Adrenal gland (tissue), 9 donors: ENCODE measurements at regions not wholly inside any gene's neighbourhood (a gene's known extent, or its start where the extent isn't known, plus 50 kb on each side); places are given as distances from the start of the nearest gene placed in this dataset.
"Not testable (repeated sequence)": the region's sequence is repeated elsewhere in the genome, so short reads cannot be mapped to it uniquely, and the experiment has no call there.

Experiments used
- DNase-seq, 7 donors: peaks; one replicate each; pipeline ENCODE4 v3.0.0-alpha.2; 2019 to 2020
- H3K27ac ChIP-seq, 5 donors: fragments of 200-600 bp; sonication (generic) in 4 of 5; 1 replicate in 3 of 5; 2 replicates in 2 of 5; pipeline versions ENCODE4 v1.5.1 to v1.8.0; 2016 to 2020; ENCODE audit warnings: mild to moderate bottlenecking in 1 of 5
- H3K27me3 ChIP-seq: fragments of 200-600 bp; 2 replicates; pipeline ENCODE4 v1.8.0; 2021
- H3K36me3 ChIP-seq, 2 donors: fragments of 200-600 bp; replicated peaks in 1 of 2; 1 replicate in 1 of 2; 2 replicates in 1 of 2; pipeline versions ENCODE4 v1.5.1 to v1.8.0; 2018 to 2022
- H3K4me1 ChIP-seq, 2 donors: fragments of 200-600 bp; replicated peaks in 1 of 2; 1 replicate in 1 of 2; 2 replicates in 1 of 2; pipeline versions ENCODE4 v1.5.1 to v1.8.0; 2018 to 2021
- H3K4me3 ChIP-seq, 4 donors: fragments of 200-600 bp; sonication (generic) in 3 of 4; one replicate each; pipeline ENCODE4 v1.5.1; 2016 to 2018
- H3K9me3 ChIP-seq, 3 donors: fragments of 200-600 bp; sonication (generic) in 1 of 3; replicated peaks in 1 of 3; 1 replicate in 2 of 3; 2 replicates in 1 of 3; pipeline versions ENCODE4 v1.5.1 to v1.8.0; 2016 to 2021
- CTCF ChIP-seq, 6 experiments: fragments of 450-650 bp in 4 of 6; fragments of 200-600 bp in 2 of 6; sonication (generic) in 1 of 6; IDR thresholded peaks; 1 replicate in 5 of 6; 2 replicates in 1 of 6; pipeline versions ENCODE4 v1.5.1 to v1.8.0; 2016 to 2021; ENCODE audit warnings: antibody characterized with exemption in 6 of 6, mild to moderate bottlenecking in 2 of 6, moderate library complexity in 1 of 6
- POLR2A ChIP-seq, 2 donors: fragments of 450-650 bp; IDR thresholded peaks; one replicate each; pipeline ENCODE4 v1.6.1; 2017; ENCODE audit warnings: antibody characterized with exemption in 2 of 2, mild to moderate bottlenecking in 2 of 2, moderate library complexity in 1 of 2
- WGBS, 4 donors: extraction: QIAGEN DNeasy Blood & Tissue Kit in 2 of 4; methylation state at CpG; one replicate each; pipeline versions ENCODE4 v1.1.5 to v1.1.7; 2013 to 2017; 5-methylcytosine and 5-hydroxymethylcytosine counted together
- intact Hi-C, 2 donors: fragments of 100-400 bp; cut with DNase I; formaldehyde crosslinking; loops; one replicate each; pipeline versions ENCODE4 v1.14.1 to v1.15.0; 2022 to 2023
- donor health status: healthy with polysubstance abuse.
- donor health status: Bipolar disorder and iron deficiency.
- donor health status: DM: yes; HTN: yes; CAD: no.
- donor health status: DM: no; HTN: no; CAD: no.
- donor health status: DM: no; HTN: no; CAD: no.

- TF ChIP-seq CTCF (IDR thresholded peaks at IDR 0.05) (no peak), POLR2A (IDR thresholded peaks at IDR 0.05) (no peak)
- Histone ChIP-seq H3K9me3 (no peaks in the 10 kb centered on the region), H3K27me3 (no peaks in the 10 kb centered on the region), H3K27ac (no peak overlapping the region), H3K4me3 (no peak overlapping the region), H3K4me1 (no peaks in the 10 kb centered on the region), H3K36me3 (no peaks in the 10 kb centered on the region)
- DNase-seq, result no peak
- intact Hi-C loops, result no loop called here
- 61 to 70% (median 65%) methylated on average over 8 of the region's 8 CpGs for WGBS, 4 donors
Measured at GRCh38 chr15:29978411-29979382, 104.1 kb upstream of the GOLGA8J start.

GRCh38 chr15:29974056-29974455, 108.7 kb upstream of the GOLGA8J start:
- H3K27me3 ChIP-seq, H3K9me3 ChIP-seq, intact Hi-C loops, DNase-seq, H3K27ac ChIP-seq, H3K4me3 ChIP-seq, H3K36me3 ChIP-seq, H3K4me1 ChIP-seq: not testable (repeated sequence)
- WGBS, 4 donors, result 84 to 91% (median 86%) methylated on average over 3 to 4 of the region's 4 CpGs

- Histone ChIP-seq H3K36me3 (no peaks in the 10 kb centered on the region), H3K9me3 (no peaks in the 10 kb centered on the region), H3K27me3 (peaks cover 13% of the 10 kb centered on the region), H3K4me1 (no peaks in the 10 kb centered on the region), H3K27ac (no peak overlapping the region), H3K4me3 (no peak overlapping the region)
- DNase-seq, result no peak
- intact Hi-C loops, result no loop called here
- 79 to 95% (median 90%) methylated on average over 2 of the region's 2 CpGs for WGBS, 4 donors
- TF ChIP-seq CTCF (IDR thresholded peaks at IDR 0.05), result no peak
- no peak for TF ChIP-seq POLR2A (IDR thresholded peaks at IDR 0.05)
Measured at GRCh38 chr15:29972051-29972450, 110.7 kb upstream of the GOLGA8J start.

- H3K4me3 ChIP-seq, result no peak overlapping the region
- no peak overlapping the region for H3K27ac ChIP-seq
- no peaks in the 10 kb centered on the region for H3K36me3 ChIP-seq
- DNase-seq, result no peak
- H3K9me3 ChIP-seq, result no peaks in the 10 kb centered on the region
- H3K27me3 ChIP-seq, result peaks cover 13% of the 10 kb centered on the region
- H3K4me1 ChIP-seq, result no peaks in the 10 kb centered on the region
- 73 to 83% (median 78%) methylated on average over 1 of the region's 1 CpG for WGBS, 4 donors
- no peak for TF ChIP-seq POLR2A (IDR thresholded peaks at IDR 0.05)
- no peak for TF ChIP-seq CTCF (IDR thresholded peaks at IDR 0.05)
- intact Hi-C loops, result no loop called here
Measured at GRCh38 chr15:29970402-29970695, 112.4 kb upstream of the GOLGA8J start.
